ENCODE measurements at regions not wholly inside any gene's neighbourhood (a gene's known extent, or its start where the extent isn't known, plus 50 kb on each side); places are given as distances from the start of the nearest gene placed in this dataset.

DNA sequence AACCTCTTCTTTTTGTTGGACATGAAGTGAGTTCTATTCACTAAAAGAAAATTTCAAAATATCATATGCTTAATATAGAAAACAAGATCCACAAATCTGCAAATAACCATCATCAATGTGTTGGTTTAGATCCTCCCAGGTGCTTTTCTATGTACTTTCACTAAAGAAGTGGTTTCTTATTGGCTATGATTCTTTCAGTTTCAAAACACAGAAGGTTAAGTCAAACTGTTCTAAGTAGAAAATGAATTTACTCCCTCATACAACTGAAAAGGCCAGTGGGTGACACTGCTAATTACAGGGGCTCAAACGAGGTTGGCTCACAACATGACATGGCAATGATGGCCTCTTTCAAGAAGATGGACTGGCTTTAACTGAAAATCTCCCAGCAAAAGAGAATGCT is 111.7 kb downstream of the GALR1 start:
- TF ChIP-seq, protein P1, sequence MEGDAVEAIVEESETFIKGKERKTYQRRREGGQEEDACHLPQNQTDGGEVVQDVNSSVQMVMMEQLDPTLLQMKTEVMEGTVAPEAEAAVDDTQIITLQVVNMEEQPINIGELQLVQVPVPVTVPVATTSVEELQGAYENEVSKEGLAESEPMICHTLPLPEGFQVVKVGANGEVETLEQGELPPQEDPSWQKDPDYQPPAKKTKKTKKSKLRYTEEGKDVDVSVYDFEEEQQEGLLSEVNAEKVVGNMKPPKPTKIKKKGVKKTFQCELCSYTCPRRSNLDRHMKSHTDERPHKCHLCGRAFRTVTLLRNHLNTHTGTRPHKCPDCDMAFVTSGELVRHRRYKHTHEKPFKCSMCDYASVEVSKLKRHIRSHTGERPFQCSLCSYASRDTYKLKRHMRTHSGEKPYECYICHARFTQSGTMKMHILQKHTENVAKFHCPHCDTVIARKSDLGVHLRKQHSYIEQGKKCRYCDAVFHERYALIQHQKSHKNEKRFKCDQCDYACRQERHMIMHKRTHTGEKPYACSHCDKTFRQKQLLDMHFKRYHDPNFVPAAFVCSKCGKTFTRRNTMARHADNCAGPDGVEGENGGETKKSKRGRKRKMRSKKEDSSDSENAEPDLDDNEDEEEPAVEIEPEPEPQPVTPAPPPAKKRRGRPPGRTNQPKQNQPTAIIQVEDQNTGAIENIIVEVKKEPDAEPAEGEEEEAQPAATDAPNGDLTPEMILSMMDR (IDR thresholded peaks at IDR 0.05), result no peak
- TF ChIP-seq POLR2A (IDR thresholded peaks at IDR 0.05), result no peak
